K562 (cell line): ENCODE measurements at regions not wholly inside any gene's neighbourhood (a gene's known extent, or its start where the extent isn't known, plus 50 kb on each side); places are given as distances from the start of the nearest gene placed in this dataset.

ENCODE experiments used
- ATAC-seq: fragments of 200-7000 bp; cut with Tn5 transposase; 3 replicates; pipeline ENCODE4 v1.9.1; 2020; ENCODE audit warnings: moderate library complexity
- BruUV-seq: library from RNA; stranded (reverse); fragments of 400-500 nt; replicated peaks from 2 replicates; lab custom pipeline; 2021; lab: Mats Ljungman, UMichigan
- CTCF ChIA-PET: fragments of 300-600 bp; formaldehyde crosslinking; extraction: SDS; loops from one replicate; lab custom pipeline; 2021; ENCODE audit warnings: low intra/inter-chr PET ratio; lab: Yijun Ruan, JAX
- POLR2A ChIA-PET: fragments of 300-600, 350-650 bp; sonication (Branson Sonifier 250); formaldehyde crosslinking; extraction: SDS; loops from one replicate; lab custom pipeline; 2021; ENCODE audit warnings: antibody characterized with exemption, inconsistent platforms; lab: Yijun Ruan, JAX
- DNase-seq, 4 experiments: peaks; one replicate each; pipeline versions ENCODE4 v3.0.0 to v3.0.0-alpha.2; 2011 to 2018; ENCODE audit warnings: low spot score in 3 of 4, mixed read lengths in 3 of 4; ENCODE audit errors: extremely low read depth in 1 of 4
- FAIRE-seq: peaks from 2 replicates; lab custom pipeline; 2011; peaks lifted over from hg19 to GRCh38; lab: Jason Lieb, UNC
- H2AFZ ChIP-seq: 2 replicates; pipeline ENCODE4 v1.6.0; 2011; ENCODE audit warnings: low read depth, low read length, control low read depth, inconsistent platforms
- H3K27ac ChIP-seq: fragments of 200-600 bp; 3 replicates; pipeline ENCODE4 v1.8.0; 2011; ENCODE audit warnings: low read depth, mild to moderate bottlenecking, control low read depth, inconsistent platforms, low read length, moderate library complexity, mixed read lengths; ENCODE audit errors: extremely low read depth
- H3K27me3 ChIP-seq, 2 experiments: fragments of 300-600 bp in 1 of 2; 2 replicates in 1 of 2; 3 replicates in 1 of 2; pipeline versions ENCODE4 v1.6.0 to v1.8.0; 2011; ENCODE audit warnings: inconsistent platforms in 2 of 2, low read length in 2 of 2, mild to moderate bottlenecking in 1 of 2, mixed read lengths in 1 of 2, moderate library complexity in 1 of 2; ENCODE audit not compliant: control insufficient read depth in 2 of 2, insufficient read depth in 2 of 2
- H3K36me3 ChIP-seq: fragments of 300-600 bp; 3 replicates; pipeline ENCODE4 v1.8.0; 2011; ENCODE audit warnings: mild to moderate bottlenecking, low read length, inconsistent platforms; ENCODE audit not compliant: control insufficient read depth, insufficient read depth
- H3K4me1 ChIP-seq, 2 experiments: fragments of 200-600 bp in 1 of 2; replicated peaks in 1 of 2; 2 replicates in 1 of 2; 3 replicates in 1 of 2; pipeline versions ENCODE4 v1.5.1 to v1.8.0; 2011; ENCODE audit warnings: inconsistent platforms in 2 of 2, low read length in 2 of 2, mild to moderate bottlenecking in 1 of 2, mixed read lengths in 1 of 2, moderate library complexity in 1 of 2; ENCODE audit not compliant: control insufficient read depth in 2 of 2, insufficient read depth in 2 of 2
- H3K4me2 ChIP-seq: 2 replicates; pipeline ENCODE4 v1.6.1; 2011; ENCODE audit warnings: low read length, control low read depth, inconsistent platforms, mixed read lengths; ENCODE audit not compliant: insufficient read depth
- H3K4me3 ChIP-seq: fragments of 200-600 bp; sonication (generic), shearing (Covaris generic); 2 replicates; pipeline ENCODE4 v1.5.1; 2016; ENCODE audit warnings: control low read depth, inconsistent platforms
- H3K79me2 ChIP-seq: fragments of 200-600 bp; 3 replicates; pipeline ENCODE4 v1.8.0; 2011; ENCODE audit warnings: low read length, inconsistent platforms; ENCODE audit not compliant: control insufficient read depth, insufficient read depth
- H3K9ac ChIP-seq, 2 experiments: 2 replicates each; pipeline versions ENCODE4 v1.6.0 to v1.6.1; 2011; ENCODE audit warnings: low read depth in 2 of 2, low read length in 2 of 2, control low read depth in 1 of 2, inconsistent platforms in 1 of 2, mild to moderate bottlenecking in 1 of 2, mixed read lengths in 1 of 2; ENCODE audit not compliant: insufficient read depth in 1 of 2
- H3K9me1 ChIP-seq: one replicate; pipeline ENCODE4 v1.6.0; 2011; ENCODE audit warnings: inconsistent platforms, mild to moderate bottlenecking, low read length, moderate library complexity; ENCODE audit not compliant: control insufficient read depth, insufficient read depth
- H3K9me3 ChIP-seq: replicated peaks from 2 replicates; pipeline ENCODE4 v1.5.1; 2011; ENCODE audit warnings: low read depth, low read length, inconsistent platforms; ENCODE audit not compliant: control insufficient read depth, insufficient read depth
- H4K20me1 ChIP-seq: replicated peaks from 2 replicates; pipeline ENCODE4 v1.6.1; 2011; ENCODE audit warnings: low read length, inconsistent platforms, mixed read lengths; ENCODE audit not compliant: control insufficient read depth, insufficient read depth
- CLOCK ChIP-seq: fragments of 250-450 bp; sonication (Bioruptor Pico); IDR thresholded peaks from 2 replicates; pipeline ENCODE4 v1.4.0; 2020; ENCODE audit warnings: mild to moderate bottlenecking, moderate library complexity, borderline replicate concordance
- DPF2 ChIP-seq: fragments of 450-650 bp; IDR thresholded peaks from 2 replicates; pipeline ENCODE4 v1.6.1; 2016
- EHMT2 ChIP-seq: fragments of 450-650 bp; IDR thresholded peaks from 2 replicates; pipeline ENCODE4 v1.6.1; 2018; ENCODE audit warnings: antibody characterized with exemption
- HEY1 ChIP-seq: fragments of 250-450 bp; sonication (Bioruptor Pico); IDR thresholded peaks from 2 replicates; pipeline ENCODE4 v1.5.0; 2020; ENCODE audit warnings: mild to moderate bottlenecking, moderate library complexity, borderline replicate concordance
- HLTF ChIP-seq: fragments of 450-650 bp; IDR thresholded peaks from 2 replicates; pipeline ENCODE4 v1.6.1; 2016
- JUND ChIP-seq, 2 experiments: IDR thresholded peaks; 2 replicates in 1 of 2; 3 replicates in 1 of 2; pipeline ENCODE4 v1.6.1; 2011; ENCODE audit warnings: borderline replicate concordance in 2 of 2, low read depth in 2 of 2, low read length in 2 of 2, improper control_type of control experiment in 1 of 2, missing biosample characterization in 1 of 2, missing genetic modification characterization in 1 of 2, missing genetic modification reagents in 1 of 2
- MAFF ChIP-seq: IDR thresholded peaks from 2 replicates; pipeline ENCODE4 v1.6.1; 2012; ENCODE audit warnings: low read length, improper control_type of control experiment
- NFATC3 ChIP-seq: fragments of 450-650 bp; IDR thresholded peaks from 2 replicates; pipeline ENCODE4 v1.6.1; 2017; ENCODE audit warnings: mild to moderate bottlenecking
- SMARCA4 ChIP-seq: fragments of 450-650 bp; IDR thresholded peaks from 2 replicates; pipeline ENCODE4 v1.6.1; 2016
- SMARCC2 ChIP-seq: fragments of 450-650 bp; IDR thresholded peaks from 2 replicates; pipeline ENCODE4 v1.6.1; 2017; ENCODE audit warnings: antibody characterized with exemption, moderate library complexity, mild to moderate bottlenecking, low read depth
- TEAD2 ChIP-seq: fragments of 450-650 bp; IDR thresholded peaks from 2 replicates; pipeline ENCODE4 v1.6.1; 2016; ENCODE audit warnings: missing genetic modification characterization, control low read depth, missing compliant biosample characterization
- TGIF2 ChIP-seq: sonication (generic); formaldehyde crosslinking; IDR thresholded peaks from 2 replicates; pipeline ENCODE4 v1.8.1; 2022; ENCODE audit warnings: mild to moderate bottlenecking, missing genetic modification reagents, moderate library complexity
- WGBS: fragments of 100-300 bp; shearing (Covaris generic); methylation state at CpG from one replicate; pipeline ENCODE4 v1.1.6; 2016; ENCODE audit warnings: low coverage, mixed read lengths; ENCODE audit not compliant: insufficient coverage; ENCODE audit errors: missing lambda C conversion rate; 5-methylcytosine and 5-hydroxymethylcytosine counted together
- in situ Hi-C: fragments of 300-500 bp; cut with MboI; formaldehyde crosslinking; loops from 4 replicates; pipeline ENCODE4 v1.15.0; 2018; ENCODE audit warnings: inconsistent platforms, mixed read lengths
- intact Hi-C: fragments of 100-400 bp; cut with micrococcal nuclease; formaldehyde crosslinking; loops from 2 replicates; pipeline ENCODE4 v1.14.2; 2022
- TF ChIP-seq, protein P1 (sequence below): sonication (generic); IDR thresholded peaks from 2 replicates; pipeline ENCODE4 v1.6.1; 2016

DNA sequence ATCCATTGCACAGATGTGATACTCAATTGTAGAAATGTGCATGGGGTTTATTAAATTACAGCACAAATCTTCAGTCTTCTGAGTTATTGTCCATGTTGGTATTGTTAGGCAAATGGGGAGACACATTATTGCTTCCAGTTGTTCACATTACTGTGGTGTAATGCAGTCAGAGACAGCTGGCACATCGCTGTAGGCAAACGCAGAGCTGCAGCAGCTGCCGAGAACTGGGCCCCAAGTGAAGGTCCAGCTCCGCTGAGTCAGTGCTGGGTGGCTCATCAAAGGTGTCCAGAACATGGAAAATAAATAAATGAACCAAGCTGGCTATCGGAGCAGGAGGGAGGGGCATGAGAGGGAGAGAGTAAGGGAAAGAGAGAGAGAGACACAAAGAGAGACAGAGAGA is 299.1 kb upstream of the OBI1 start:
- Histone ChIP-seq H3K27me3 (no peaks in the 10 kb centered on the region), H3K79me2 (no peaks in the 10 kb centered on the region), H3K9ac (no peak overlapping the region), H3K27ac (no peak overlapping the region), H3K4me2 (no peak overlapping the region), H3K9me3 (no peaks in the 10 kb centered on the region), H3K9me1 (no peaks in the 10 kb centered on the region), H3K36me3 (no peaks in the 10 kb centered on the region), H3K4me1 (no peaks in the 10 kb centered on the region), H2AFZ (no peak overlapping the region), H4K20me1 (no peaks in the 10 kb centered on the region), H3K4me3 (no peak overlapping the region)
- DNase-seq (no peak), ATAC-seq (no peak), FAIRE-seq (no peak)
- in situ Hi-C loops = no loop called here
- BruUV-seq = no TSS peak
- intact Hi-C loops = no loop called here
- ChIA-PET CTCF (no interaction called here), POLR2A (no interaction called here)
- TF ChIP-seq EHMT2 (no peak), CLOCK (no peak), SMARCC2 (no peak), DPF2 (no peak), HEY1 (CRISPR knock-in tag) (no peak), TEAD2 (tag) (no peak), TGIF2 (no peak), NFATC3 (no peak), MAFF (no peak), HLTF (no peak), JUND (IDR thresholded peaks at IDR 0.05; ENCODE audit: borderline replicate concordance, low read depth, low read length) (no peak), JUND (tag; IDR thresholded peaks at IDR 0.05; ENCODE audit: borderline replicate concordance, low read depth, low read length) (no peak), SMARCA4 (no peak)
- TF ChIP-seq, protein P1, sequence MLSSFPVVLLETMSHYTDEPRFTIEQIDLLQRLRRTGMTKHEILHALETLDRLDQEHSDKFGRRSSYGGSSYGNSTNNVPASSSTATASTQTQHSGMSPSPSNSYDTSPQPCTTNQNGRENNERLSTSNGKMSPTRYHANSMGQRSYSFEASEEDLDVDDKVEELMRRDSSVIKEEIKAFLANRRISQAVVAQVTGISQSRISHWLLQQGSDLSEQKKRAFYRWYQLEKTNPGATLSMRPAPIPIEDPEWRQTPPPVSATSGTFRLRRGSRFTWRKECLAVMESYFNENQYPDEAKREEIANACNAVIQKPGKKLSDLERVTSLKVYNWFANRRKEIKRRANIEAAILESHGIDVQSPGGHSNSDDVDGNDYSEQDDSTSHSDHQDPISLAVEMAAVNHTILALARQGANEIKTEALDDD = no peak
- 0% methylated on average over 2 of the region's 5 CpGs for WGBS
